Muscle of back (tissue), 3 donors: ENCODE measurements at regions not wholly inside any gene's neighbourhood (a gene's known extent, or its start where the extent isn't known, plus 50 kb on each side); places are given as distances from the start of the nearest gene placed in this dataset.

Source experiments
- DNase-seq, 3 donors: peaks; one replicate each; pipeline versions ENCODE4 v3.0.0 to v3.0.0-alpha.2; 2013

- no peak for DNase-seq
Measured at GRCh38 chr2:207257251-207258250, 91.8 kb upstream of the KLF7 start.

GRCh38 chr2:207258263-207258991 is 92.7 kb upstream of the KLF7 start:
- DNase-seq, result peak in 2 of 3 donors; percentile 35 to 98

- DNase-seq, result no peak
Measured at GRCh38 chr2:207260021-207260420, 94.3 kb upstream of the KLF7 start.

GRCh38 chr2:207260947-207261346 is 95.2 kb upstream of the KLF7 start:
- DNase-seq, result no peak

GRCh38 chr2:207264310-207264709 is 98.6 kb upstream of the KLF7 start:
- no peak for DNase-seq

- no peak for DNase-seq
Measured at GRCh38 chr2:207265332-207265731, 99.6 kb upstream of the KLF7 start.

- DNase-seq, result no peak
Measured at GRCh38 chr2:207265869-207266268, 100.1 kb upstream of the KLF7 start.

- DNase-seq, result no peak
Measured at GRCh38 chr2:207266648-207267047, 100.9 kb upstream of the KLF7 start.

- DNase-seq, result no peak
Measured at GRCh38 chr2:207269038-207269437, 103.3 kb upstream of the KLF7 start.

- DNase-seq, result no peak
Measured at GRCh38 chr2:207274530-207275189, 108.9 kb upstream of the KLF7 start.

- no peak for DNase-seq
Measured at GRCh38 chr2:207275779-207276178, 110.0 kb upstream of the KLF7 start.

- no peak for DNase-seq
Measured at GRCh38 chr2:207276248-207276647, 110.5 kb upstream of the KLF7 start.

- DNase-seq, result no peak
Measured at GRCh38 chr2:207276858-207277257, 111.1 kb upstream of the KLF7 start.

- DNase-seq, result no peak
Measured at GRCh38 chr2:207279520-207279919, 113.8 kb upstream of the KLF7 start.

- DNase-seq, result no peak
Measured at GRCh38 chr2:207281436-207281835, 115.7 kb upstream of the KLF7 start.

- peak in 1 of 3 donors; percentile 19 for DNase-seq
Measured at GRCh38 chr2:207282916-207283315, 117.2 kb upstream of the KLF7 start.

- DNase-seq, result peak in 1 of 3 donors; percentile 18
Measured at GRCh38 chr2:207283356-207283755, 117.6 kb upstream of the KLF7 start.

- no peak for DNase-seq
Measured at GRCh38 chr2:207284556-207285472, 119.1 kb upstream of the KLF7 start.

GRCh38 chr2:207285473-207285815 is 119.7 kb upstream of the KLF7 start:
- peak in 1 of 3 donors; percentile 20 for DNase-seq

- no peak for DNase-seq
Measured at GRCh38 chr2:207286106-207286505, 120.4 kb upstream of the KLF7 start.

- no peak for DNase-seq
Measured at GRCh38 chr2:207288628-207289027, 122.9 kb upstream of the KLF7 start.
